ENCODE measurements at regions not wholly inside any gene's neighbourhood (a gene's known extent, or its start where the extent isn't known, plus 50 kb on each side); places are given as distances from the start of the nearest gene placed in this dataset.

- in situ Hi-C loops (cut with HindIII; ENCODE audit: low sequenced_read_pairs) = no loop called here
- TF ChIP-seq CTCF (IDR thresholded peaks at IDR 0.05; ENCODE audit: low read depth, low read length) = no peak
- H3K4me3 ChIP-seq (ENCODE audit: low read depth, low read length) = no peak overlapping the region
- no peak for DNase-seq (ENCODE audit: low read depth, low spot score)
Observed at GRCh38 chr13:44064357-44064756, 184.7 kb downstream of the LACC1 start.

GRCh38 chr13:44068169-44068568 is 188.5 kb downstream of the LACC1 start:
- DNase-seq (ENCODE audit: low read depth, low spot score) = peak; percentile 71
- no peak for TF ChIP-seq CTCF (IDR thresholded peaks at IDR 0.05; ENCODE audit: low read depth, low read length)

GRCh38 chr13:44068737-44069136 is 189.0 kb downstream of the LACC1 start:
- in situ Hi-C loops (cut with HindIII; ENCODE audit: low sequenced_read_pairs) = no loop called here
- no peak for TF ChIP-seq CTCF (IDR thresholded peaks at IDR 0.05; ENCODE audit: low read depth, low read length)
- DNase-seq (ENCODE audit: low read depth, low spot score) = peak; percentile 85
- H3K4me3 ChIP-seq (ENCODE audit: low read depth, low read length) = no peak overlapping the region

More at GRCh38 chr13:44068169-44068568, 188.5 kb downstream of the LACC1 start:
- H3K4me3 ChIP-seq (ENCODE audit: low read depth, low read length) = no peak overlapping the region
- in situ Hi-C loops (cut with HindIII; ENCODE audit: low sequenced_read_pairs) = no loop called here

GRCh38 chr13:44072536-44072935 is 192.8 kb downstream of the LACC1 start:
- in situ Hi-C loops (cut with HindIII; ENCODE audit: low sequenced_read_pairs) = no loop called here
- no peak overlapping the region for H3K4me3 ChIP-seq (ENCODE audit: low read depth, low read length)
- no peak for DNase-seq (ENCODE audit: low read depth, low spot score)
- no peak for TF ChIP-seq CTCF (IDR thresholded peaks at IDR 0.05; ENCODE audit: low read depth, low read length)

GRCh38 chr13:44074611-44075010 is 194.9 kb downstream of the LACC1 start:
- no peak for TF ChIP-seq CTCF (IDR thresholded peaks at IDR 0.05; ENCODE audit: low read depth, low read length)
- in situ Hi-C loops (cut with HindIII; ENCODE audit: low sequenced_read_pairs) = no loop called here
- DNase-seq (ENCODE audit: low read depth, low spot score) = no peak
- no peak overlapping the region for H3K4me3 ChIP-seq (ENCODE audit: low read depth, low read length)

- in situ Hi-C loops (cut with HindIII; ENCODE audit: low sequenced_read_pairs) = no loop called here
- DNase-seq (ENCODE audit: low read depth, low spot score) = no peak
- TF ChIP-seq CTCF (IDR thresholded peaks at IDR 0.05; ENCODE audit: low read depth, low read length) = no peak
- H3K4me3 ChIP-seq (ENCODE audit: low read depth, low read length) = no peak overlapping the region
Observed at GRCh38 chr13:44075113-44075512, 195.4 kb downstream of the LACC1 start.

- no peak for DNase-seq (ENCODE audit: low read depth, low spot score)
- no peak overlapping the region for H3K4me3 ChIP-seq (ENCODE audit: low read depth, low read length)
- in situ Hi-C loops (cut with HindIII; ENCODE audit: low sequenced_read_pairs) = no loop called here
- TF ChIP-seq CTCF (IDR thresholded peaks at IDR 0.05; ENCODE audit: low read depth, low read length) = no peak
Observed at GRCh38 chr13:44078806-44079376, 199.2 kb downstream of the LACC1 start.

All from astrocyte of the spinal cord (primary cell).